ENCODE measurements at regions not wholly inside any gene's neighbourhood (a gene's known extent, or its start where the extent isn't known, plus 50 kb on each side); places are given as distances from the start of the nearest gene placed in this dataset.

- DNase-seq: no peak
Observed at GRCh38 chr2:65666156-65666725, 233.8 kb upstream of the SPRED2 start.

- no peak for DNase-seq
Observed at GRCh38 chr2:65664931-65665330, 232.5 kb upstream of the SPRED2 start.

- DNase-seq: no peak
Observed at GRCh38 chr2:65663831-65664407, 231.5 kb upstream of the SPRED2 start.

GRCh38 chr2:65662654-65663432 is 230.4 kb upstream of the SPRED2 start:
- no peak for DNase-seq

GRCh38 chr2:65661980-65662653 is 229.7 kb upstream of the SPRED2 start:
- no peak for DNase-seq

GRCh38 chr2:65660340-65660739 is 227.9 kb upstream of the SPRED2 start:
- no peak for DNase-seq

GRCh38 chr2:65658881-65659280 is 226.5 kb upstream of the SPRED2 start:
- DNase-seq: no peak

- DNase-seq: no peak
Observed at GRCh38 chr2:65658266-65658665, 225.9 kb upstream of the SPRED2 start.

- no peak for DNase-seq
Observed at GRCh38 chr2:65656160-65656718, 223.8 kb upstream of the SPRED2 start.

GRCh38 chr2:65655000-65655399 is 222.6 kb upstream of the SPRED2 start:
- DNase-seq: no peak

GRCh38 chr2:65654496-65654895 is 222.1 kb upstream of the SPRED2 start:
- DNase-seq: no peak

- DNase-seq: no peak
Observed at GRCh38 chr2:65652066-65652465, 219.7 kb upstream of the SPRED2 start.

GRCh38 chr2:65649811-65650589 is 217.6 kb upstream of the SPRED2 start:
- no peak for DNase-seq

GRCh38 chr2:65647249-65647842 is 214.9 kb upstream of the SPRED2 start:
- DNase-seq: no peak

GRCh38 chr2:65640793-65641103 is 208.3 kb upstream of the SPRED2 start:
- DNase-seq: no peak

GRCh38 chr2:65639156-65639864 is 206.9 kb upstream of the SPRED2 start:
- peak; percentile 24 for DNase-seq

GRCh38 chr2:65638443-65638842 is 206.0 kb upstream of the SPRED2 start:
- DNase-seq: no peak

- DNase-seq: no peak
Observed at GRCh38 chr2:65636813-65637483, 204.5 kb upstream of the SPRED2 start.

- DNase-seq: no peak
Observed at GRCh38 chr2:65636024-65636423, 203.6 kb upstream of the SPRED2 start.

GRCh38 chr2:65634304-65634703 is 201.9 kb upstream of the SPRED2 start:
- no peak for DNase-seq

GRCh38 chr2:65630643-65631042 is 198.2 kb upstream of the SPRED2 start:
- no peak for DNase-seq
